Spleen (tissue), 7 donors: ENCODE measurements at regions not wholly inside any gene's neighbourhood (a gene's known extent, or its start where the extent isn't known, plus 50 kb on each side); places are given as distances from the start of the nearest gene placed in this dataset.

Experiments
- CTCF ChIP-seq, 11 experiments: fragments of 200-600 bp in 7 of 11; fragments of 450-650 bp in 4 of 11; sonication (generic) in 4 of 11; IDR thresholded peaks in 8 of 11; conservative IDR thresholded peaks in 3 of 11; 1 replicate in 7 of 11; 2 replicates in 4 of 11; pipeline versions ENCODE4 v1.4.0 to v1.8.0; 2016 to 2021; ENCODE audit warnings: antibody characterized with exemption in 11 of 11, inconsistent platforms in 4 of 11, mild to moderate bottlenecking in 1 of 11
- POLR2AphosphoS5 ChIP-seq, 3 donors: sonication (generic); formaldehyde crosslinking; IDR thresholded peaks; one replicate each; pipeline ENCODE4 v1.5.1; 2017; ENCODE audit warnings: antibody characterized with exemption in 3 of 3
- donor health status: DM: no; HTN: no; CAD: no; lungs with moderate emphysema.
- donor health status: DM: no; HTN: no; CAD: no.
- donor health status: DM: no; HTN: no; CAD: no.

GRCh38 chr2:100674666-100675065, 111.9 kb downstream of the PDCL3 start:
- TF ChIP-seq POLR2AphosphoS5 (IDR thresholded peaks at IDR 0.05) = no peak
- TF ChIP-seq CTCF (IDR thresholded peaks at IDR 0.05 in 8 of 11, conservative IDR thresholded peaks at IDR 0.05 in 3 of 11) = no peak
